Effector memory CD8-positive, alpha-beta T cell (primary cell): ENCODE measurements at regions not wholly inside any gene's neighbourhood (a gene's known extent, or its start where the extent isn't known, plus 50 kb on each side); places are given as distances from the start of the nearest gene placed in this dataset.
A peak's percentile ranks its signal among the peaks of the same experiment; 100 is the strongest.
"Not testable (repeated sequence)": the region's sequence is repeated elsewhere in the genome, so short reads cannot be mapped to it uniquely, and the experiment has no call there.

Experiments
- ATAC-seq: fragments of 150-1000 bp; cut with Tn5 transposase; replicated peaks from 2 replicates; pipeline ENCODE4 v1.10.0; 2021; ENCODE audit warnings: mild to moderate bottlenecking, moderate library complexity
- DNase-seq, 3 experiments: peaks; one replicate each; pipeline ENCODE4 v3.0.0; 2021
- H3K27ac Mint-ChIP-seq, 2 donors: one replicate each; pipeline ENCODE4 v1.8.0; 2022; ENCODE audit warnings: mild to moderate bottlenecking in 2 of 2, mixed read lengths in 2 of 2, moderate library complexity in 2 of 2
- H3K27me3 Mint-ChIP-seq, 2 donors: one replicate each; pipeline ENCODE4 v1.8.0; 2022; ENCODE audit warnings: mixed read lengths in 2 of 2
- H3K36me3 Mint-ChIP-seq: one replicate; pipeline ENCODE4 v1.8.0; 2022; ENCODE audit warnings: mild to moderate bottlenecking, moderate library complexity, mixed read lengths; ENCODE audit not compliant: insufficient read depth
- H3K4me1 Mint-ChIP-seq, 2 donors: one replicate each; pipeline ENCODE4 v1.8.0; 2022; ENCODE audit warnings: low read depth in 2 of 2, mixed read lengths in 2 of 2
- H3K4me3 Mint-ChIP-seq, 2 donors: one replicate each; pipeline ENCODE4 v1.8.0; 2022; ENCODE audit warnings: mild to moderate bottlenecking in 2 of 2, mixed read lengths in 2 of 2, moderate library complexity in 2 of 2
- H3K9me3 Mint-ChIP-seq, 2 donors: one replicate each; pipeline ENCODE4 v1.8.0; 2022; ENCODE audit warnings: mixed read lengths in 2 of 2

DNA sequence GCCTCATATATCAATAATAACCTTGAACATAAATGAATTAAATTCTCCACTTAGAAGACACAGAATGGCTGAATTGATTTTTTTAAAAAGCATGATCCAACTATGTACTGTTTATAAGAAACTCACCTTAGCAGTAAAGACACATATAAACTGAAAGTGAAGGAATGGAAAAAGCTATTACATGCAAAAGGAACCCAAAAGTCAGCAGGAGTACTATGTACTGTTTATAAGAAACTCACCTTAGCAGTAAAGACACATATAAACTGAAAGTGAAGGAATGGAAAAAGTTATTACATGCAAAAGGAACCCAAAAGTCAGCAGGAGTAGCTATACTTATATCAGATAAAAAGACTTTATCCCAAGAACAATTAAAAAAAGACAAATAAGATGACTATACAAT is 204.8 kb downstream of the TMEM161B start:
- DNase-seq: no peak
- Mint-ChIP-seq H3K36me3 (no peaks in the 10 kb centered on the region), H3K4me1 (no peaks in the 10 kb centered on the region), H3K27ac (peak overlapping the region in 1 of 2 donors; percentile 71), H3K9me3 (peaks cover 10 to 16% of the 10 kb centered on the region in 2 donors), H3K27me3 (peaks cover 0 to 11% of the 10 kb centered on the region in 2 donors), H3K4me3 (no peak overlapping the region)
- ATAC-seq: no peak

DNA sequence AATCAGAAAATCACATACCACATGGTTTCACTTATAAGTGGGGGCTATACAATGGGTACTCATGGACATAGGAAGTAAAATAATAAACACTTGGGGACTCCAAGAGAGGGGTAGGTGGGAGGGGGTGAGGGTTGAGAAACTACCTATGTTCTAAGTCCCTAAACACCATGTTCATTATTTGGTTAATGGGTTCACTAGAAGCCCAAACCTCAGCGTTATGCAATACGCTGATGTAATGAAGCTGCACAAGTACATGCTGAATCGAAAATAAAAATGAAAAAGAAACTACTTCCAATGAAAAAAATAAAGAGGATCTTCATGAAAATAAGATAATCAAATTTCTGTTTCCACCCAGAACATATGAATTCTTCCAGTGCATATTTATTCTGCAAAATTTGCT is 208.5 kb downstream of the TMEM161B start:
- no peak overlapping the region for H3K27ac Mint-ChIP-seq
- H3K27me3 Mint-ChIP-seq: peaks cover 0 to 11% of the 10 kb centered on the region in 2 donors
- peaks cover 10 to 16% of the 10 kb centered on the region in 2 donors for H3K9me3 Mint-ChIP-seq
- no peaks in the 10 kb centered on the region for H3K4me1 Mint-ChIP-seq
- ATAC-seq: no peak
- H3K4me3 Mint-ChIP-seq: no peak overlapping the region
- no peak for DNase-seq
- H3K36me3 Mint-ChIP-seq: no peaks in the 10 kb centered on the region

DNA sequence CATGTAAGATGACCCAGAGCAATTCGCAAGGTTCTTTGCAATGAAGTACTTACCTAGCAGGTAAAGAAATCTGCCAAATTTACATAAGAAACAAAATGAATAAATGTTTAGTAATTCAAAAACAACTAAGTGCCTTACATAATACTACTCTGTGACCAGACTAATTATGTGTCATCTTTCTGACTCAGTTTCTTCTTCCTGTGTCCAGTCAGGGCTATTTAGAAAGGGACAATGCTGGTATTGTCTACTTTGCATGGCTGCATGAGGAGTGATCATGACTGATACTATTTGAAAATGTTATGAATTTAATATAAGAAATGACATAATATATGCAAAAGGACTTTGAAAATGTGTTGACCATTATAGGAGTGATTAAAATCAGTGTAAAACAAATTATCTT is 210.0 kb downstream of the TMEM161B start:
- Mint-ChIP-seq H3K4me3 (no peak overlapping the region), H3K9me3 (peaks cover 10 to 13% of the 10 kb centered on the region in 2 donors), H3K36me3 (no peaks in the 10 kb centered on the region), H3K27me3 (peaks cover 0 to 11% of the 10 kb centered on the region in 2 donors), H3K4me1 (no peaks in the 10 kb centered on the region), H3K27ac (no peak overlapping the region)
- ATAC-seq (no peak), DNase-seq (no peak)

DNA sequence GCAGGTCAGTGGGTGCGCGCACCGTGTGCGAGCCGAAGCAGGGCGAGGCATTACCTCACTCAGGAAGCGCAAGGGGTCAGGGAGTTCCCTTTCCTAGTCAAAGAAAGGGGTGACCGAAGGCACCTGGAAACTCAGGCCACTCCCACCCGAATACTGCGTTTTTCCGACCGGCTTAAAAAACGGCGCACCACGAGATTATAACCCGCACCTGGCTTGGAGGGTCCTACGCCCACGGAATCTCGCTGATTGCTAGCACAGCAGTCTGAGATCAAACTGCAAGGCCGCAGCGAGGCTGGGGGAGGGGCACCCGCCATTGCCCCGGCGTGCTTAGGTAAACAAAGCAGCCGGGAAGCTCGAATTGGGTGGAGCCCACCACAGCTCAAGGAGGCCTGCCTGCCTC is 216.2 kb downstream of the TMEM161B start:
- DNase-seq, H3K27me3 Mint-ChIP-seq, H3K27ac Mint-ChIP-seq, H3K36me3 Mint-ChIP-seq, H3K4me3 Mint-ChIP-seq, ATAC-seq, H3K9me3 Mint-ChIP-seq, H3K4me1 Mint-ChIP-seq: not testable (repeated sequence)

DNA sequence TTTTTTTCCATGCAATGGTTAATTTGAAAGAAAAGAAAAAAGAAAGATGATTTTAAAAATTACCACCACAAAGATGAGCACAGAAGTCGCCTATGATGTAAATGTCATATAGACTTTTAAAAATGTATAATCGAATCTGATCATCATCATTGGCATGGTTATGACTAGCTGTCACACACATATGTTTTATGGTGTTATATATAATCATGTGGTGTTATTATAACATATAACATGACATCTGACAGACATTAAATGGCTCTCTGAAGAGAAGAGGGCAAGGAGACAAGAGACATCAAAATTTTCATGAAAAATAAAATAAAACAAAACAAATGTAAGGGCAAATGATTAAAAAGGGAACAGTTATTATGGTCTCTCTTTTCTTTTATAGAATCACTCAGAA is 217.5 kb downstream of the TMEM161B start:
- DNase-seq (no peak), ATAC-seq (no peak)
- Mint-ChIP-seq H3K36me3 (no peaks in the 10 kb centered on the region), H3K4me1 (no peaks in the 10 kb centered on the region), H3K27me3 (peaks cover 0 to 5% of the 10 kb centered on the region in 2 donors), H3K4me3 (no peak overlapping the region), H3K27ac (no peak overlapping the region), H3K9me3 (peaks cover 0 to 3% of the 10 kb centered on the region in 2 donors)

DNA sequence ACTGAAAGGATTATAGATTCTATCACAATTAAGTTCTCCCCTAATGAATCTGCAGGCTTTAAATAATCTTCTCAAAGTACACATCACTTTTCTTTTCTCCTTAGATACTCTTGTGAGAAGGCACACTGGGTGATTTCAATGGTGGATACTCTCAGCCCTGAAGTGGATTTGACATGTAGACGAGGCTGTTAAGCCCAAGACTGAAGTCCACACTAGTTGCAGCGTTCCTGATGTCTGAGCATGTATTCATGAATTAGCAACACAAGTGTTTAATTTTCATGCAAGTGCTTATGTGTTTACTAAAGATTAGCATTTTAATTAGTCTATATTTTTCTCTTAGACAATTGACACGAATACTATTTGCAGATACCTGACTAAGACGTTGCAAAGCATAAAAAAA is 218.9 kb downstream of the TMEM161B start:
- Mint-ChIP-seq H3K4me3 (no peak overlapping the region), H3K4me1 (no peaks in the 10 kb centered on the region), H3K27ac (no peak overlapping the region), H3K36me3 (no peaks in the 10 kb centered on the region), H3K27me3 (peaks cover 0 to 5% of the 10 kb centered on the region in 2 donors), H3K9me3 (peaks cover 0 to 2% of the 10 kb centered on the region in 2 donors)
- DNase-seq (no peak), ATAC-seq (no peak)

DNA sequence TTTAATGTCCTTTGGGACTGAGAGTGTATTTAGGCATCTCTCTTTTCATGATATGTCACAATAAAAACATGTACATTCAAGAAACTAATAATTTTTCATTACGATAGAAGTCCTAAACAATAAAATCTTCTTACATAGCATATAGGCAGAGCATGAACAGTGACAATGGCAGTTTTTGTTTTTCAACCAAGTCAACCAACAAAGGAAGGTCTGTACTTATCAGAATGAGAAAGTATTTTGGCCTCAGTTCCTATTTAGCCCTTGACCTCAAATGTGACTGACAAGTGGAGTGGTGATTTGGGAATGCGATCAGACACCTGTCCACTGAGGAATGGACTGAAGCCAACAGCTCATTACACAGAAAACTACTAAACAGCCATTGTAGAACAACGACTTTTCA is 219.5 kb downstream of the TMEM161B start:
- no peaks in the 10 kb centered on the region for H3K4me1 Mint-ChIP-seq
- no peak for ATAC-seq
- no peaks in the 10 kb centered on the region for H3K9me3 Mint-ChIP-seq
- H3K36me3 Mint-ChIP-seq: no peaks in the 10 kb centered on the region
- no peak for DNase-seq
- H3K4me3 Mint-ChIP-seq: no peak overlapping the region
- H3K27me3 Mint-ChIP-seq: peaks cover 0 to 5% of the 10 kb centered on the region in 2 donors
- H3K27ac Mint-ChIP-seq: no peak overlapping the region

DNA sequence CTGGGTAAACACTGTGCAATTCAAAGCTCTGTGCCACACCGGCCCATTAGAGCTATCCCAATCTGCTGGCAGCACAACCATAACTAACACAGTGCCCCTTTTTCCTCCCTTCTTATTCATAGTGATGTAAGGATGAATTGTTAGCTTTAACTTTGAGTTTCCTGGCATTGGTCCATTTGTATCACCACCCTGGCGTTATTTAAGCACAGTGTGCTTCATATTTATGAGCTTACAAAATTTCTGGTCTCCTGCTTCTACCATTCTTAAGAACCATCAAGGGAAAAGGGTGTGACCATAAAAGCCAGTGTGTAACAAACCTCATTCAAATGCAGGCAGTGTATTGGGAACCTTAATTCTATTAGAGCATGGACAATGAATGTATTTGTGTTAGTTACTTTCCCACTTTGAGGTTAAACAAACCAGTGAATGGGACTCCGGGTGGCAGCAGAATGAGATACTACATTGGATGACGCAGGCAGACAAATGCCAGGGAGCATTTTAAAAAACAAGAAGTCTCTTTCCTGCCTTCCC is 222.6 kb downstream of the TMEM161B start:
- no peak for ATAC-seq
- no peaks in the 10 kb centered on the region for H3K9me3 Mint-ChIP-seq
- H3K27ac Mint-ChIP-seq: no peak overlapping the region
- H3K4me1 Mint-ChIP-seq: no peaks in the 10 kb centered on the region
- H3K4me3 Mint-ChIP-seq: no peak overlapping the region
- no peak for DNase-seq
- H3K27me3 Mint-ChIP-seq: peaks cover 0 to 5% of the 10 kb centered on the region in 2 donors
- H3K36me3 Mint-ChIP-seq: no peaks in the 10 kb centered on the region

DNA sequence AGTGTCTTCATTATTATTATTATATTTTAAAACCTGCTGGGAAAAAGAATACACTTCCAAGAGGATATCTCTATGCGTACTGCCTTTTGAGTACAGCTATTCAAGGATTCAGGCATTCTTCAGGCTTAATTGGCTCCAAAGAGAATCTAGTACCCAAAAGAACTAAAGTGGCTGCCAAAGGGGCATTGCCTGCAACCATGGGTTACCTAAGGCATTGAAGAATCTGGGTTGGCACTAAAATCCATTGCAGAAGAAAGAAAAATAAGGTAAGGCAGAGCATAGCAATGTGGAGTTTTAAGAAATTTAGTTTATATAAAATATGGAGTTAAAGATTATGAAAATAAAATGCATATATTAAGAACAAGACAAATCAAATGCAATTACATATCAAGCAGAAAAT is 223.5 kb downstream of the TMEM161B start:
- ATAC-seq (no peak), DNase-seq (no peak)
- no peaks in the 10 kb centered on the region for H3K9me3 Mint-ChIP-seq
- H3K4me3 Mint-ChIP-seq: no peak overlapping the region
- H3K4me1 Mint-ChIP-seq: no peaks in the 10 kb centered on the region
- no peak overlapping the region for H3K27ac Mint-ChIP-seq
- H3K27me3 Mint-ChIP-seq: peaks cover 3 to 7% of the 10 kb centered on the region in 2 donors
- no peaks in the 10 kb centered on the region for H3K36me3 Mint-ChIP-seq

DNA sequence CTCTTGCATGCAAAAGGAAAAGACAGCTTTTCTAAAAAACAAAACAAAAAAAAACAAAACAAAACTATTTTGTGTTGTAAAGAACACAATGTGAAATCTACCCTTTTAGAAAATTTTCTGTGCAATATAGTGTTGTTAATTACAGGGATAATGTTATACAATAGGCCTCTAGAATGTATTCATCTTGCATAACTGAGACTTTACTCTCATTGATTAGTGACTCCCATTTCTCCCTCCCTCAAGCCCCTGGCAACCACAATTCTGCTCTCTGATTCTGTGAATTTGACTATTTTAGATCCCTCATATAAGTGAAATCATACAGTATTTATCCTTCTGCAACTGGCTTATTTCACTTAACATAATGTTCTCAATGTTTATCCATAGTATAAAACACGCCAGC is 234.1 kb downstream of the TMEM161B start:
- Mint-ChIP-seq H3K4me1 (no peaks in the 10 kb centered on the region), H3K27ac (no peak overlapping the region), H3K9me3 (no peaks in the 10 kb centered on the region), H3K4me3 (no peak overlapping the region), H3K27me3 (peaks cover 0 to 3% of the 10 kb centered on the region in 2 donors), H3K36me3 (no peaks in the 10 kb centered on the region)
- ATAC-seq: no peak
- DNase-seq: no peak

DNA sequence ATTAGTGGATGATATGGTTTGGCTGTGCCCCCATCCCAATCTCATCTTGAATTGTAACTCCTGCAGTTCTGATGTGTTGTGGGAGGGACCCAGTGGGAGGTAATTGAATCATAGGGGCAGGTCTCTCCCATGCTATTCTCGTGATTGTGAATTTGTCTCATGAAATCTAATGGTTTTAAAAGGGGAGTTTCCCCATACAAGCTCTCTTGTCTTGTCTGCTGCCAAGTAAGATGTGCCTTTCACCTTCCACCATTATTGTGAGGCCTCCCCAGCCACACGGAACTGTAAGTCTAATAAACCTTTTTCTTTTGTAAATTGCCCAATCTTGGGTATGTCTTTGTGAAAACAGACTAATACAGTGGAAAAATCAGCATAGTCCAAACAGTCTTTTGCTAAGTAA is 235.5 kb downstream of the TMEM161B start:
- ATAC-seq: no peak
- Mint-ChIP-seq H3K4me3 (no peak overlapping the region), H3K36me3 (no peaks in the 10 kb centered on the region), H3K27me3 (no peaks in the 10 kb centered on the region), H3K27ac (no peak overlapping the region), H3K9me3 (no peaks in the 10 kb centered on the region), H3K4me1 (no peaks in the 10 kb centered on the region)
- no peak for DNase-seq

DNA sequence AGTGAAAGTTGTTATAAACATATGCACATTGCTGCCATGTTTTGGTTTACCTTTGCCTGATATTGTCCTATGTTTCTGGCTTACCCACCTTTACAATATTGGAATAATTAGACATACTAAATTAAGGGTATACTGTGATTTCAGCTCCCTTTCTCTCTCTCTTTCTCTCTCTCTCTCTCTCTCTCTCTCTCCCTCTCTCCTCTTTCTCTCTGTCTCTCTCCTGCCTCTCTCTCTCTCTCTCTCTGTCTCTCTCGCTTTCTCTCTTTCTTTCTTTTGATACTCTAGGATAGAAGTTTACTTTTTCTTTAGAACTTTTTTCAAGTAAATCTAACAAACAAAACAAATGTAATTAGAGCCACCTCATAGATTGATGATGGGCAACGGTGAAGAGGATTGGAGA is 239.6 kb downstream of the TMEM161B start:
- H3K27me3 Mint-ChIP-seq: peaks cover 9% of the 10 kb centered on the region in 2 donors
- H3K9me3 Mint-ChIP-seq: no peaks in the 10 kb centered on the region
- no peak for DNase-seq
- no peak for ATAC-seq
- H3K4me3 Mint-ChIP-seq: no peak overlapping the region
- no peak overlapping the region for H3K27ac Mint-ChIP-seq
- no peaks in the 10 kb centered on the region for H3K4me1 Mint-ChIP-seq
- no peaks in the 10 kb centered on the region for H3K36me3 Mint-ChIP-seq

DNA sequence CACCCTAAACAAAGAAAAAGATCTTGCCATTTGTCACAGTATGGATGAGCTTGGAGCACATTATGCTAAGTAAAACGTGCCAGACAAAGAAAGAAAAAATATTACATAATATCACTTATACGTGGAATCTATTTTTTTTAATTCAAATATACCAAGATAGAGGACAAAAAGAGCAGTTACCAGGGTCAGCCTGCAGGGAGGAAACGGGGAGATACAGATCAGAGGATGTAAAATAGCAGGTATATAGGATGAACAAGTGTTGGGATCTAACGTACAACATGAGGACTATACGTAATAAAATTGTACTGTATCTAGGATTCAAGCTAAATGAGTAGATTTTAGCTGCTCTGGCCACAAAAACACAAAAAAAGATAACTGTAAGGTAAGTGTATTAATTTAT is 247.5 kb downstream of the TMEM161B start:
- no peak for DNase-seq
- no peak for ATAC-seq
- no peak overlapping the region for H3K4me3 Mint-ChIP-seq
- H3K4me1 Mint-ChIP-seq: no peaks in the 10 kb centered on the region
- H3K9me3 Mint-ChIP-seq: no peaks in the 10 kb centered on the region
- no peaks in the 10 kb centered on the region for H3K36me3 Mint-ChIP-seq
- no peak overlapping the region for H3K27ac Mint-ChIP-seq
- no peaks in the 10 kb centered on the region for H3K27me3 Mint-ChIP-seq

DNA sequence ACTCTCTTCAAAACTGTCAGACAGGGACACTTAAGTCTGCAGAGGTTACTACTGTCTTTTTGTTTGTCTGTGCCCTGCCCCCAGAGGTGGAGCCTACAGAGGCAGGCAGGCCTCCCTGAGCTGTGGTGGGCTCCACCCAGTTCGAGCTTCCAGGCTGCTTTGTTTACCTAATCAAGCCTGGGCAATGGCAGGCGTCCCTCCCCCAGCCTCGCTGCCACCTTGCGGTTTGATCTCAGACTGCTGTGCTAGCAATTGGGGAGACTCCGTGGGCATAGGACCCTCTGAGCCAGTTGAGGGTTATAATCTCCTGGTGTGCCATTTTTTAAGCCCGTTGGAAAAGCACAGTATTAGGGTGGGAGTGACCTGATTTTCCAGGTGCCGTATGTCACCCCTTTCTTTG is 253.7 kb downstream of the TMEM161B start:
- H3K27me3 Mint-ChIP-seq, H3K4me3 Mint-ChIP-seq, DNase-seq, H3K4me1 Mint-ChIP-seq, H3K9me3 Mint-ChIP-seq, H3K36me3 Mint-ChIP-seq, ATAC-seq, H3K27ac Mint-ChIP-seq: not testable (repeated sequence)

DNA sequence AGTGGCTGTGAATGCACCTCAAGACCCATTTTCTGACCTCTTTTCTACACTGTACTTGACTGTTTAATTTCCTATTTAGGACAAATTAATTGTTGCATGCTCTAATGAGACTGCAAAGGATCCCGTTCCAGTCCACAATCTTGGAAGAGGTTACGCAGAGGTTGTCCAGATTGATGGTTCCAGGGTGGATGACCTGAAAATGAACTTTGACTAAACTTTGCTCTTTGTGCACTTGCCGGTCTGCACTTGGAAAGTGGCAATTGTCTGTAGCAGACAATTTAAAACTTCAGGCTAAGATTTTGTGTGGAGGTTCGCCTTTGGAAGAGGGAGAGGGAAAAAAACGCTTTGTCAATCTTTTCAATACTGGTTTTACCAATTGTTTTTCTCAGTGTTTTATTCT is 267.8 kb downstream of the TMEM161B start:
- peaks cover 5 to 8% of the 10 kb centered on the region in 2 donors for H3K9me3 Mint-ChIP-seq
- no peak for DNase-seq
- no peak overlapping the region for H3K27ac Mint-ChIP-seq
- H3K36me3 Mint-ChIP-seq: no peaks in the 10 kb centered on the region
- H3K4me3 Mint-ChIP-seq: no peak overlapping the region
- ATAC-seq: no peak
- no peaks in the 10 kb centered on the region for H3K27me3 Mint-ChIP-seq
- no peaks in the 10 kb centered on the region for H3K4me1 Mint-ChIP-seq
